HEK293 (cell line): ENCODE measurements at regions not wholly inside any gene's neighbourhood (a gene's known extent, or its start where the extent isn't known, plus 50 kb on each side); places are given as distances from the start of the nearest gene placed in this dataset.

ENCODE experiments used
- KLF10 ChIP-seq: fragments of 450-650 bp; IDR thresholded peaks from 2 replicates; pipeline ENCODE4 v1.5.1; 2018; ENCODE audit warnings: missing biosample characterization, mild to moderate bottlenecking, missing genetic modification characterization
- REST ChIP-seq: fragments of 450-650 bp; formaldehyde crosslinking; IDR thresholded peaks from 2 replicates; pipeline ENCODE4 v1.5.1; 2016; ENCODE audit warnings: missing biosample characterization, missing genetic modification characterization
- ZBTB17 ChIP-seq: fragments of 450-650 bp; formaldehyde crosslinking; IDR thresholded peaks from 2 replicates; pipeline ENCODE4 v1.5.1; 2016; ENCODE audit warnings: missing biosample characterization, missing genetic modification characterization
- ZNF324 ChIP-seq: fragments of 450-650 bp; formaldehyde crosslinking; IDR thresholded peaks from 2 replicates; pipeline ENCODE4 v1.5.1; 2016; ENCODE audit warnings: missing biosample characterization, missing genetic modification characterization
- ZNF341 ChIP-seq: fragments of 450-650 bp; formaldehyde crosslinking; IDR thresholded peaks from 2 replicates; pipeline ENCODE4; 2016; ENCODE audit warnings: low read depth, missing biosample characterization, missing genetic modification characterization
- ZNF501 ChIP-seq: fragments of 450-650 bp; formaldehyde crosslinking; IDR thresholded peaks from 2 replicates; pipeline ENCODE4 v1.5.1; 2016; ENCODE audit warnings: missing biosample characterization, missing genetic modification characterization
- TF ChIP-seq, protein P1 (sequence below): fragments of 450-650 bp; formaldehyde crosslinking; IDR thresholded peaks from 2 replicates; pipeline ENCODE4 v1.5.1; 2016; ENCODE audit warnings: missing biosample characterization, missing genetic modification characterization

- TF ChIP-seq ZNF341 (no peak), KLF10 (tag by site-specific recombination) (no peak), REST (tag by site-specific recombination) (no peak), ZNF501 (no peak), ZNF324 (tag by site-specific recombination) (no peak), ZBTB17 (tag by site-specific recombination) (no peak)
- TF ChIP-seq, protein P1, sequence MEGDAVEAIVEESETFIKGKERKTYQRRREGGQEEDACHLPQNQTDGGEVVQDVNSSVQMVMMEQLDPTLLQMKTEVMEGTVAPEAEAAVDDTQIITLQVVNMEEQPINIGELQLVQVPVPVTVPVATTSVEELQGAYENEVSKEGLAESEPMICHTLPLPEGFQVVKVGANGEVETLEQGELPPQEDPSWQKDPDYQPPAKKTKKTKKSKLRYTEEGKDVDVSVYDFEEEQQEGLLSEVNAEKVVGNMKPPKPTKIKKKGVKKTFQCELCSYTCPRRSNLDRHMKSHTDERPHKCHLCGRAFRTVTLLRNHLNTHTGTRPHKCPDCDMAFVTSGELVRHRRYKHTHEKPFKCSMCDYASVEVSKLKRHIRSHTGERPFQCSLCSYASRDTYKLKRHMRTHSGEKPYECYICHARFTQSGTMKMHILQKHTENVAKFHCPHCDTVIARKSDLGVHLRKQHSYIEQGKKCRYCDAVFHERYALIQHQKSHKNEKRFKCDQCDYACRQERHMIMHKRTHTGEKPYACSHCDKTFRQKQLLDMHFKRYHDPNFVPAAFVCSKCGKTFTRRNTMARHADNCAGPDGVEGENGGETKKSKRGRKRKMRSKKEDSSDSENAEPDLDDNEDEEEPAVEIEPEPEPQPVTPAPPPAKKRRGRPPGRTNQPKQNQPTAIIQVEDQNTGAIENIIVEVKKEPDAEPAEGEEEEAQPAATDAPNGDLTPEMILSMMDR (tag by site-specific recombination) = no peak
These were observed 2349.0 kb upstream of the TENM3 start for GRCh38 chr4:179894066-179894778.
